PFSK-1 (cell line): ENCODE measurements at regions not wholly inside any gene's neighbourhood (a gene's known extent, or its start where the extent isn't known, plus 50 kb on each side); places are given as distances from the start of the nearest gene placed in this dataset.

Source experiments
- POLR2AphosphoS5 ChIP-seq: IDR thresholded peaks from 2 replicates; pipeline ENCODE4 v1.6.1; 2012; ENCODE audit warnings: low read depth, mild to moderate bottlenecking, control low read depth, low read length, moderate library complexity
- REST ChIP-seq, 2 experiments: IDR thresholded peaks; 2 replicates each; pipeline versions ENCODE4 v1.6.1 to v1.8.0; 2011 to 2012; ENCODE audit warnings: low read depth in 2 of 2, low read length in 2 of 2, control low read depth in 1 of 2, inconsistent platforms in 1 of 2, mild to moderate bottlenecking in 1 of 2, moderate library complexity in 1 of 2; ENCODE audit not compliant: insufficient read depth in 1 of 2
- TAF1 ChIP-seq: IDR thresholded peaks from 2 replicates; pipeline ENCODE4 v1.6.1; 2012; ENCODE audit warnings: low read length, control low read depth, borderline replicate concordance; ENCODE audit not compliant: insufficient read depth

GRCh38 chr12:59075968-59076490 lies 155.7 kb upstream of the LRIG3 start:
- TF ChIP-seq POLR2AphosphoS5 (no peak), REST (IDR thresholded peaks at IDR 0.05; ENCODE audit: insufficient read depth in 1 of 2, low read depth in 2 of 2, low read length in 2 of 2) (no peak), TAF1 (no peak)
